ENCODE measurements at regions not wholly inside any gene's neighbourhood (a gene's known extent, or its start where the extent isn't known, plus 50 kb on each side); places are given as distances from the start of the nearest gene placed in this dataset.

- TF ChIP-seq CTCF (IDR thresholded peaks at IDR 0.05; ENCODE audit: low read depth, low read length, missing input control), result no peak
- no peak for TF ChIP-seq TAF1 (conservative IDR thresholded peaks at IDR 0.05)
- no peak for TF ChIP-seq SP1 (IDR thresholded peaks at IDR 0.05)
- TF ChIP-seq HNF4A (conservative IDR thresholded peaks at IDR 0.05), result no peak
- no peak for TF ChIP-seq YY1 (IDR thresholded peaks at IDR 0.05)
- no peak for TF ChIP-seq FOXA1 (IDR thresholded peaks at IDR 0.05)
- TF ChIP-seq MAX (IDR thresholded peaks at IDR 0.05), result no peak
- no peak for TF ChIP-seq REST (IDR thresholded peaks at IDR 0.05)
- no peak for TF ChIP-seq EGR1 (IDR thresholded peaks at IDR 0.05; ENCODE audit: low read depth in 2 of 2)
- TF ChIP-seq RXRA (IDR thresholded peaks at IDR 0.05), result no peak
- no peak for TF ChIP-seq JUND (IDR thresholded peaks at IDR 0.05)
- TF ChIP-seq GABPA (IDR thresholded peaks at IDR 0.05 in 1 of 2, conservative IDR thresholded peaks at IDR 0.05 in 1 of 2), result no peak
- TF ChIP-seq ATF3 (IDR thresholded peaks at IDR 0.05), result no peak
Measured at GRCh38 chr15:68494573-68495110, 62.7 kb upstream of the ITGA11 start.
